Osteoblast (primary cell): ENCODE measurements at regions not wholly inside any gene's neighbourhood (a gene's known extent, or its start where the extent isn't known, plus 50 kb on each side); places are given as distances from the start of the nearest gene placed in this dataset.
"Not testable (repeated sequence)": the region's sequence is repeated elsewhere in the genome, so short reads cannot be mapped to it uniquely, and the experiment has no call there.

Experiments
- DNase-seq: peaks from one replicate; pipeline ENCODE4 v3.0.0; 2011; ENCODE audit warnings: low spot score, mixed read lengths; ENCODE audit not compliant: insufficient read length; ENCODE audit errors: missing footprints
- H2AFZ ChIP-seq: 2 replicates; pipeline ENCODE4 v1.6.0; 2011; ENCODE audit warnings: mild to moderate bottlenecking, low read length
- H3K27ac ChIP-seq: 2 replicates; pipeline ENCODE4 v1.5.1; 2011; ENCODE audit warnings: mild to moderate bottlenecking, low read depth, low read length, moderate library complexity
- H3K27me3 ChIP-seq: 2 replicates; pipeline ENCODE4 v1.6.0; 2012; ENCODE audit warnings: mild to moderate bottlenecking, control low read depth, inconsistent platforms, low read length, moderate library complexity; ENCODE audit not compliant: insufficient read depth
- H3K36me3 ChIP-seq: 2 replicates; pipeline ENCODE4 v1.5.1; 2011; ENCODE audit warnings: mild to moderate bottlenecking, low read length, control low read depth, moderate library complexity; ENCODE audit not compliant: insufficient read depth
- H3K4me1 ChIP-seq: 2 replicates; pipeline ENCODE4 v1.5.1; 2011; ENCODE audit warnings: mild to moderate bottlenecking, low read length, control low read depth, moderate library complexity; ENCODE audit not compliant: insufficient read depth
- H3K4me2 ChIP-seq: 2 replicates; pipeline ENCODE4 v1.6.0; 2011; ENCODE audit warnings: mild to moderate bottlenecking, low read length; ENCODE audit not compliant: insufficient read depth
- H3K4me3 ChIP-seq: fragments of 200-600 bp; sonication (generic); 3 replicates; pipeline ENCODE4 v1.5.1; 2012; ENCODE audit warnings: mild to moderate bottlenecking, low read length, inconsistent platforms; ENCODE audit not compliant: insufficient read depth
- H3K79me2 ChIP-seq: 2 replicates; pipeline ENCODE4 v1.6.0; 2012; ENCODE audit warnings: mild to moderate bottlenecking, low read length, control low read depth, inconsistent platforms; ENCODE audit not compliant: insufficient read depth
- H3K9me3 ChIP-seq: 2 replicates; pipeline ENCODE4 v1.5.1; 2011; ENCODE audit warnings: low read depth, low read length, control low read depth
- H4K20me1 ChIP-seq: 2 replicates; pipeline ENCODE4 v1.6.0; 2012; ENCODE audit warnings: mild to moderate bottlenecking, low read length, control low read depth; ENCODE audit not compliant: insufficient read depth
- CTCF ChIP-seq: IDR thresholded peaks from 2 replicates; pipeline ENCODE4 v1.5.1; 2011; ENCODE audit warnings: mild to moderate bottlenecking, low read depth, low read length, moderate library complexity; ENCODE audit errors: extremely low read depth

GRCh38 chrX:7343181-7343580 lies 195.2 kb upstream of the PUDP start:
- no peak overlapping the region for H3K4me2 ChIP-seq
- H3K27me3 ChIP-seq: no peaks in the 10 kb centered on the region
- H3K4me3 ChIP-seq: no peak overlapping the region
- no peaks in the 10 kb centered on the region for H4K20me1 ChIP-seq
- H3K27ac ChIP-seq: no peak overlapping the region
- TF ChIP-seq CTCF: no peak
- H3K36me3 ChIP-seq: no peaks in the 10 kb centered on the region
- DNase-seq: no peak
- H2AFZ ChIP-seq: no peak overlapping the region
- no peaks in the 10 kb centered on the region for H3K79me2 ChIP-seq
- no peaks in the 10 kb centered on the region for H3K4me1 ChIP-seq
- no peaks in the 10 kb centered on the region for H3K9me3 ChIP-seq

GRCh38 chrX:7335816-7336362 lies 187.9 kb upstream of the PUDP start:
- peaks cover 25% of the 10 kb centered on the region for H3K4me1 ChIP-seq
- not testable (repeated sequence) for H2AFZ ChIP-seq, H3K27ac ChIP-seq, H3K4me2 ChIP-seq, H3K4me3 ChIP-seq, DNase-seq, H3K36me3 ChIP-seq, H3K9me3 ChIP-seq, H3K27me3 ChIP-seq, H3K79me2 ChIP-seq, H4K20me1 ChIP-seq

GRCh38 chrX:7334253-7334935 lies 186.4 kb upstream of the PUDP start:
- peak overlapping the region; percentile 69 for H3K27ac ChIP-seq
- DNase-seq: peak; percentile 10
- no peaks in the 10 kb centered on the region for H3K27me3 ChIP-seq
- H3K9me3 ChIP-seq: peaks cover 3% of the 10 kb centered on the region
- H2AFZ ChIP-seq: no peak overlapping the region
- H4K20me1 ChIP-seq: no peaks in the 10 kb centered on the region
- TF ChIP-seq CTCF: no peak
- no peak overlapping the region for H3K4me3 ChIP-seq
- H3K79me2 ChIP-seq: no peaks in the 10 kb centered on the region
- peak overlapping the region; percentile 43 for H3K4me2 ChIP-seq
- peaks cover 40% of the 10 kb centered on the region for H3K4me1 ChIP-seq
- H3K36me3 ChIP-seq: no peaks in the 10 kb centered on the region

- Histone ChIP-seq H4K20me1 (no peaks in the 10 kb centered on the region), H3K4me3 (no peak overlapping the region), H3K79me2 (no peaks in the 10 kb centered on the region), H2AFZ (no peak overlapping the region), H3K36me3 (no peaks in the 10 kb centered on the region), H3K27me3 (no peaks in the 10 kb centered on the region), H3K4me1 (peaks cover 40% of the 10 kb centered on the region), H3K27ac (peak overlapping the region; percentile 83), H3K4me2 (peak overlapping the region; percentile 51), H3K9me3 (no peaks in the 10 kb centered on the region)
- no peak for TF ChIP-seq CTCF
- DNase-seq: peak; percentile 37
Measured at GRCh38 chrX:7330971-7331746, 183.2 kb upstream of the PUDP start.
